A549 (cell line): ENCODE measurements at regions not wholly inside any gene's neighbourhood (a gene's known extent, or its start where the extent isn't known, plus 50 kb on each side); places are given as distances from the start of the nearest gene placed in this dataset.
"Not testable (repeated sequence)": the region's sequence is repeated elsewhere in the genome, so short reads cannot be mapped to it uniquely, and the experiment has no call there.

Source experiments
- ATAC-seq, 2 experiments: fragments of 200-7000 bp in 1 of 2; fragments of >200 bp in 1 of 2; cut with Nextera tagmentation in 1 of 2; cut with Tn5 transposase in 1 of 2; 3 replicates each; pipeline versions ENCODE4 v1.8.0 to v1.9.1; 2018 to 2020; ENCODE audit warnings: mild to moderate bottlenecking in 1 of 2, moderate library complexity in 1 of 2
- CTCF ChIA-PET: fragments of 300-600 bp; sonication (Branson Sonifier 250); formaldehyde crosslinking; extraction: SDS; loops from one replicate; lab custom pipeline; 2021; ENCODE audit warnings: antibody characterized with exemption, inconsistent platforms; lab: Yijun Ruan, JAX
- POLR2A ChIA-PET: fragments of 350-600 bp; formaldehyde crosslinking; extraction: SDS; loops from one replicate; lab custom pipeline; 2021; ENCODE audit warnings: antibody characterized with exemption, inconsistent platforms; lab: Yijun Ruan, JAX
- DNase-seq, 2 experiments: peaks; one replicate each; pipeline versions ENCODE4 v3.0.0 to v3.0.0-alpha.2; 2011 to 2016; ENCODE audit warnings: low read depth in 1 of 2, low spot score in 1 of 2
- FAIRE-seq: peaks from 2 replicates; lab custom pipeline; 2011; peaks lifted over from hg19 to GRCh38; lab: Jason Lieb, UNC
- H3K27ac ChIP-seq, 2 experiments: fragments of >200 bp; sonication (Bioruptor Twin); formaldehyde crosslinking; 3 replicates each; pipeline ENCODE4 v1.5.1; 2016 to 2017
- H3K4me1 ChIP-seq: fragments of >200 bp; sonication (Bioruptor Twin); formaldehyde crosslinking; 3 replicates; pipeline ENCODE4 v1.6.1; 2016
- H3K4me2 ChIP-seq: fragments of >200 bp; sonication (Bioruptor Twin); formaldehyde crosslinking; 3 replicates; pipeline ENCODE4 v1.6.1; 2016
- H3K4me3 ChIP-seq: fragments of >200 bp; sonication (Bioruptor Twin); formaldehyde crosslinking; 3 replicates; pipeline ENCODE4 v1.5.1; 2016
- H3K9me3 ChIP-seq: fragments of >200 bp; sonication (Bioruptor Twin); formaldehyde crosslinking; 3 replicates; pipeline ENCODE4 v1.6.1; 2016
- BCL3 ChIP-seq: fragments of >200 bp; sonication (Bioruptor Twin); formaldehyde crosslinking; IDR thresholded peaks from 3 replicates; pipeline ENCODE4 v1.6.1; 2016
- BHLHE40 ChIP-seq: IDR thresholded peaks from 2 replicates; pipeline ENCODE4 v1.6.1; 2012; ENCODE audit warnings: low read depth, low read length, inconsistent platforms
- CBX8 ChIP-seq: fragments of 200-600 bp; sonication (generic); IDR thresholded peaks from 2 replicates; pipeline ENCODE4 v1.6.1; 2016
- CEBPB ChIP-seq, 2 experiments: fragments of >200 bp in 1 of 2; sonication (Bioruptor Twin) in 1 of 2; formaldehyde crosslinking in 1 of 2; IDR thresholded peaks; 2 replicates each; pipeline ENCODE4 v1.6.1; 2012 to 2016
- CHD2 ChIP-seq: fragments of 150-350 bp; IDR thresholded peaks from 2 replicates; pipeline ENCODE4 v1.6.1; 2014; ENCODE audit warnings: low read length; ENCODE audit not compliant: partially characterized antibody
- EHMT2 ChIP-seq: fragments of 200-600 bp; sonication (generic); IDR thresholded peaks from 2 replicates; pipeline ENCODE4 v1.6.1; 2016; ENCODE audit warnings: antibody characterized with exemption, low read depth, mild to moderate bottlenecking, moderate library complexity
- ESRRA ChIP-seq: fragments of 150-350 bp; IDR thresholded peaks from 2 replicates; pipeline ENCODE4 v1.6.1; 2014; ENCODE audit warnings: mild to moderate bottlenecking, low read length, borderline replicate concordance
- FOSB ChIP-seq: fragments of 250-450 bp; sonication (Bioruptor Pico); IDR thresholded peaks from 2 replicates; pipeline ENCODE4 v1.5.0; 2020; ENCODE audit warnings: mild to moderate bottlenecking, moderate library complexity
- FOSL2 ChIP-seq, 2 experiments: fragments of 450-650 bp in 1 of 2; fragments of >200 bp in 1 of 2; sonication (Bioruptor Twin) in 1 of 2; formaldehyde crosslinking; IDR thresholded peaks; 2 replicates each; pipeline versions ENCODE4 v1.5.0 to v1.6.1; 2016 to 2020; ENCODE audit warnings: mild to moderate bottlenecking in 1 of 2, moderate library complexity in 1 of 2
- FOXS1 ChIP-seq: fragments of 250-450 bp; sonication (Bioruptor Pico); IDR thresholded peaks from 2 replicates; pipeline ENCODE4 v1.5.0; 2020; ENCODE audit warnings: mild to moderate bottlenecking, moderate library complexity
- HDAC2 ChIP-seq: fragments of 200-600 bp; sonication (generic); IDR thresholded peaks from 2 replicates; pipeline ENCODE4 v1.6.1; 2016
- HOXB5 ChIP-seq: fragments of 250-450 bp; sonication (Bioruptor Pico); IDR thresholded peaks from 2 replicates; pipeline ENCODE4 v1.5.0; 2020; ENCODE audit warnings: mild to moderate bottlenecking, moderate library complexity
- JUNB ChIP-seq: fragments of >200 bp; sonication (Bioruptor Twin); formaldehyde crosslinking; IDR thresholded peaks from 2 replicates; pipeline ENCODE4 v1.6.1; 2016
- KDM1A ChIP-seq: fragments of 200-600 bp; sonication (generic); IDR thresholded peaks from 2 replicates; pipeline ENCODE4 v1.6.1; 2016; ENCODE audit warnings: low read depth, mild to moderate bottlenecking
- MAFK ChIP-seq: fragments of 450-650 bp; IDR thresholded peaks from 2 replicates; pipeline ENCODE4 v1.6.1; 2014; ENCODE audit not compliant: partially characterized antibody
- NFE2L2 ChIP-seq: fragments of 150-350 bp; conservative IDR thresholded peaks from 2 replicates; pipeline ENCODE4 v1.6.1; 2014; ENCODE audit warnings: low read length
- NR3C1 ChIP-seq: fragments of >200 bp; sonication (Bioruptor Twin); formaldehyde crosslinking; IDR thresholded peaks from 3 replicates; pipeline ENCODE4 v1.6.1; 2017
- POLR2A ChIP-seq: IDR thresholded peaks from 2 replicates; pipeline ENCODE4 v1.6.1; 2012; ENCODE audit warnings: mild to moderate bottlenecking, low read length
- RAD21 ChIP-seq, 2 experiments: fragments of >200 bp in 1 of 2; sonication (Bioruptor Twin) in 1 of 2; formaldehyde crosslinking in 1 of 2; IDR thresholded peaks in 1 of 2; conservative IDR thresholded peaks in 1 of 2; 2 replicates in 1 of 2; 3 replicates in 1 of 2; pipeline ENCODE4 v1.6.1; 2012 to 2018; ENCODE audit warnings: inconsistent platforms in 1 of 2
- RFX5 ChIP-seq: fragments of 450-650 bp; IDR thresholded peaks from 2 replicates; pipeline ENCODE4 v1.7.1; 2014; ENCODE audit warnings: antibody characterized with exemption, mild to moderate bottlenecking, moderate library complexity
- RNF2 ChIP-seq: fragments of 200-600 bp; sonication (generic); IDR thresholded peaks from 2 replicates; pipeline ENCODE4 v1.6.1; 2016; ENCODE audit warnings: low read depth, mild to moderate bottlenecking, antibody characterized with exemption, moderate library complexity, borderline replicate concordance
- SMC3 ChIP-seq: fragments of >200 bp; sonication (Bioruptor Twin); formaldehyde crosslinking; IDR thresholded peaks from 3 replicates; pipeline ENCODE4 v1.6.1; 2018; ENCODE audit warnings: inconsistent platforms
- SREBF2 ChIP-seq: fragments of 450-650 bp; IDR thresholded peaks from 2 replicates; pipeline ENCODE4 v1.6.1; 2014; ENCODE audit warnings: mild to moderate bottlenecking, moderate library complexity
- TFCP2L1 ChIP-seq: fragments of 250-450 bp; sonication (Bioruptor Pico); IDR thresholded peaks from 2 replicates; pipeline ENCODE4 v1.5.0; 2021; ENCODE audit warnings: mild to moderate bottlenecking
- ZFP36 ChIP-seq: fragments of 450-650 bp; IDR thresholded peaks from 2 replicates; pipeline ENCODE4 v1.6.1; 2014; ENCODE audit warnings: borderline replicate concordance; ENCODE audit not compliant: partially characterized antibody
- ZSCAN20 ChIP-seq: fragments of 250-450 bp; sonication (Bioruptor Pico); IDR thresholded peaks from 2 replicates; pipeline ENCODE4 v1.8.0; 2022; ENCODE audit warnings: mild to moderate bottlenecking, moderate library complexity
- whole genome bisulfite sequencing: methylation state at CpG from one replicate; pipeline ENCODE4 v1.1.6; 2017; ENCODE audit errors: missing lambda C conversion rate; 5-methylcytosine and 5-hydroxymethylcytosine counted together
- TF ChIP-seq, protein P1 (sequence below): fragments of >200 bp; sonication (Bioruptor Twin); formaldehyde crosslinking; IDR thresholded peaks from 2 replicates; pipeline ENCODE4 v1.6.1; 2016
- TF ChIP-seq, protein P2 (sequence below): IDR thresholded peaks from 2 replicates; pipeline ENCODE4 v1.6.1; 2012
- TF ChIP-seq, protein P3 (sequence below): IDR thresholded peaks from 2 replicates; pipeline ENCODE4 v1.6.1; 2012; ENCODE audit warnings: low read depth, borderline replicate concordance
- TF ChIP-seq, protein P4 (sequence below): fragments of 250-450 bp; sonication (Bioruptor Pico); IDR thresholded peaks from 2 replicates; pipeline ENCODE4 v1.5.0; 2021; ENCODE audit warnings: mild to moderate bottlenecking, moderate library complexity, borderline replicate concordance
- TF ChIP-seq, protein P5 (sequence below): fragments of 250-450 bp; sonication (Bioruptor Pico); IDR thresholded peaks from 2 replicates; pipeline ENCODE4 v1.5.0; 2020; ENCODE audit warnings: low read depth, mild to moderate bottlenecking, moderate library complexity
- TF ChIP-seq, protein P6 (sequence below): fragments of 450-650 bp; IDR thresholded peaks from 2 replicates; pipeline ENCODE4 v1.6.1; 2014; ENCODE audit warnings: antibody characterized with exemption

GRCh38 chr19:21621671-21622070 lies 116.3 kb downstream of the ZNF429 start:
- Histone ChIP-seq H3K9me3 (no peaks in the 10 kb centered on the region), H3K4me3 (no peak overlapping the region), H3K4me2 (no peak overlapping the region), H3K4me1 (no peaks in the 10 kb centered on the region), H3K27ac (no peak overlapping the region)
- 31% methylated on average over 6 of the region's 6 CpGs for WGBS
- POLR2A ChIA-PET, result no interaction called here
- TF ChIP-seq NFE2L2 (no peak), ZFP36 (no peak), CBX8 (no peak), FOSL2 (IDR thresholded peaks at IDR 0.05) (no peak), FOSL2 (CRISPR knock-in tag; IDR thresholded peaks at IDR 0.05) (no peak), RFX5 (no peak), RNF2 (no peak), NR3C1 (no peak), SREBF2 (no peak), JUNB (no peak), ZSCAN20 (no peak), EHMT2 (no peak), ESRRA (no peak)
- TF ChIP-seq, protein P1, sequence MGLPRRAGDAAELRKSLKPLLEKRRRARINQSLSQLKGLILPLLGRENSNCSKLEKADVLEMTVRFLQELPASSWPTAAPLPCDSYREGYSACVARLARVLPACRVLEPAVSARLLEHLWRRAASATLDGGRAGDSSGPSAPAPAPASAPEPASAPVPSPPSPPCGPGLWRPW, result no peak
- TF ChIP-seq, protein P2, sequence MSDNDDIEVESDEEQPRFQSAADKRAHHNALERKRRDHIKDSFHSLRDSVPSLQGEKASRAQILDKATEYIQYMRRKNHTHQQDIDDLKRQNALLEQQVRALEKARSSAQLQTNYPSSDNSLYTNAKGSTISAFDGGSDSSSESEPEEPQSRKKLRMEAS, result no peak
- TF ChIP-seq, protein P3, sequence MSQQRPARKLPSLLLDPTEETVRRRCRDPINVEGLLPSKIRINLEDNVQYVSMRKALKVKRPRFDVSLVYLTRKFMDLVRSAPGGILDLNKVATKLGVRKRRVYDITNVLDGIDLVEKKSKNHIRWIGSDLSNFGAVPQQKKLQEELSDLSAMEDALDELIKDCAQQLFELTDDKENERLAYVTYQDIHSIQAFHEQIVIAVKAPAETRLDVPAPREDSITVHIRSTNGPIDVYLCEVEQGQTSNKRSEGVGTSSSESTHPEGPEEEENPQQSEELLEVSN, result no peak
- ATAC-seq (no peak), DNase-seq (no peak), FAIRE-seq (no peak)
- CTCF ChIA-PET, result no interaction called here

GRCh38 chr19:21617740-21618339 lies 112.4 kb downstream of the ZNF429 start:
- no peak for TF ChIP-seq RNF2
- TF ChIP-seq, protein P4, sequence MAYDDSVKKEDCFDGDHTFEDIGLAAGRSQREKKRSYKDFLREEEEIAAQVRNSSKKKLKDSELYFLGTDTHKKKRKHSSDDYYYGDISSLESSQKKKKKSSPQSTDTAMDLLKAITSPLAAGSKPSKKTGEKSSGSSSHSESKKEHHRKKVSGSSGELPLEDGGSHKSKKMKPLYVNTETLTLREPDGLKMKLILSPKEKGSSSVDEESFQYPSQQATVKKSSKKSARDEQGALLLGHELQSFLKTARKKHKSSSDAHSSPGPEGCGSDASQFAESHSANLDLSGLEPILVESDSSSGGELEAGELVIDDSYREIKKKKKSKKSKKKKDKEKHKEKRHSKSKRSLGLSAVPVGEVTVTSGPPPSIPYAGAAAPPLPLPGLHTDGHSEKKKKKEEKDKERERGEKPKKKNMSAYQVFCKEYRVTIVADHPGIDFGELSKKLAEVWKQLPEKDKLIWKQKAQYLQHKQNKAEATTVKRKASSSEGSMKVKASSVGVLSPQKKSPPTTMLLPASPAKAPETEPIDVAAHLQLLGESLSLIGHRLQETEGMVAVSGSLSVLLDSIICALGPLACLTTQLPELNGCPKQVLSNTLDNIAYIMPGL (CRISPR knock-in tag), result no peak
- no peak for TF ChIP-seq MAFK
- TF ChIP-seq, protein P5, sequence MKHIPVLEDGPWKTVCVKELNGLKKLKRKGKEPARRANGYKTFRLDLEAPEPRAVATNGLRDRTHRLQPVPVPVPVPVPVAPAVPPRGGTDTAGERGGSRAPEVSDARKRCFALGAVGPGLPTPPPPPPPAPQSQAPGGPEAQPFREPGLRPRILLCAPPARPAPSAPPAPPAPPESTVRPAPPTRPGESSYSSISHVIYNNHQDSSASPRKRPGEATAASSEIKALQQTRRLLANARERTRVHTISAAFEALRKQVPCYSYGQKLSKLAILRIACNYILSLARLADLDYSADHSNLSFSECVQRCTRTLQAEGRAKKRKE (CRISPR knock-in tag), result no peak
- no peak for TF ChIP-seq CHD2
- no peak for TF ChIP-seq HOXB5 (CRISPR knock-in tag)
- no peak for TF ChIP-seq KDM1A
- no peak for TF ChIP-seq ZFP36
- no peak for TF ChIP-seq BCL3
- no peak for TF ChIP-seq FOXS1 (CRISPR knock-in tag)
- no peak for TF ChIP-seq BHLHE40
- TF ChIP-seq FOSB (CRISPR knock-in tag), result no peak
- TF ChIP-seq RAD21 (conservative IDR thresholded peaks at IDR 0.05 in 1 of 2, IDR thresholded peaks at IDR 0.05 in 1 of 2), result no peak
- no peak for TF ChIP-seq HDAC2
- no peak for TF ChIP-seq TFCP2L1 (CRISPR knock-in tag)
- no peak for TF ChIP-seq POLR2A
- TF ChIP-seq, protein P6, sequence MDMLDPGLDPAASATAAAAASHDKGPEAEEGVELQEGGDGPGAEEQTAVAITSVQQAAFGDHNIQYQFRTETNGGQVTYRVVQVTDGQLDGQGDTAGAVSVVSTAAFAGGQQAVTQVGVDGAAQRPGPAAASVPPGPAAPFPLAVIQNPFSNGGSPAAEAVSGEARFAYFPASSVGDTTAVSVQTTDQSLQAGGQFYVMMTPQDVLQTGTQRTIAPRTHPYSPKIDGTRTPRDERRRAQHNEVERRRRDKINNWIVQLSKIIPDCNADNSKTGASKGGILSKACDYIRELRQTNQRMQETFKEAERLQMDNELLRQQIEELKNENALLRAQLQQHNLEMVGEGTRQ, result no peak
- TF ChIP-seq CEBPB (IDR thresholded peaks at IDR 0.05), result no peak
- TF ChIP-seq, protein P2, result no peak
- no peak for TF ChIP-seq SMC3
- H3K9me3 ChIP-seq, result no peaks in the 10 kb centered on the region
- H3K27ac ChIP-seq, result no peak overlapping the region
- H3K4me2 ChIP-seq, result no peak overlapping the region
- CTCF ChIA-PET, result no interaction called here
- WGBS, result 5% methylated on average over 3 of the region's 4 CpGs
- no peak for FAIRE-seq
- no peak for DNase-seq
- ATAC-seq, result no peak
- no peak overlapping the region for H3K4me3 ChIP-seq
- H3K4me1 ChIP-seq, result no peaks in the 10 kb centered on the region
- POLR2A ChIA-PET, result no interaction called here

DNA sequence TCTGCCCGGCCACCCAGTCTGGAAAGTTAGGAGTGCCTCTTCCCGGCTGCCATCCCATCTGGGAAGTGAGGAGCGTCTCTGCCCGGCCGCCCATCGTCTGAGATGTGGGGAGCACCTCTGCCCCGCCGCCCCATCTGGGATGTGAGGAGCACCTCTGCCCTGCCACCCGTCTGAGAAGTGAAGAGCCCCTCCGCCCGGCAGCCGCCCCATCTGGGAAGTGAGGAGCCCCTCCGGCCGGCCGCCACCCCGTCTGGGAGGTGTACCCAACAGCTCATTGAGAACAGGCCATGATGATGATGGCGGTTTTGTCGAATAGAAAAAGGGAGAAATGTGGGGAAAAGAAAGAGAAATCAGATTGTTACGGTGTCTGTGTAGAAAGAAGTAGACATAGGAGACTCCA lies 109.4 kb downstream of the ZNF429 start:
- ATAC-seq, DNase-seq, POLR2A ChIA-PET, FAIRE-seq, H3K4me3 ChIP-seq, H3K4me1 ChIP-seq, H3K4me2 ChIP-seq, H3K27ac ChIP-seq, H3K9me3 ChIP-seq, CTCF ChIA-PET: not testable (repeated sequence)
- 31% methylated on average over 7 of the region's 19 CpGs for WGBS
